Ammon's horn (tissue), 1 donor: ENCODE measurements at regions not wholly inside any gene's neighbourhood (a gene's known extent, or its start where the extent isn't known, plus 50 kb on each side); places are given as distances from the start of the nearest gene placed in this dataset.
"Not testable (repeated sequence)": the region's sequence is repeated elsewhere in the genome, so short reads cannot be mapped to it uniquely, and the experiment has no call there.

Experiments used
- DNase-seq: peaks from one replicate; pipeline ENCODE4 v3.0.0-alpha.2; 2016; ENCODE audit warnings: low spot score

DNA sequence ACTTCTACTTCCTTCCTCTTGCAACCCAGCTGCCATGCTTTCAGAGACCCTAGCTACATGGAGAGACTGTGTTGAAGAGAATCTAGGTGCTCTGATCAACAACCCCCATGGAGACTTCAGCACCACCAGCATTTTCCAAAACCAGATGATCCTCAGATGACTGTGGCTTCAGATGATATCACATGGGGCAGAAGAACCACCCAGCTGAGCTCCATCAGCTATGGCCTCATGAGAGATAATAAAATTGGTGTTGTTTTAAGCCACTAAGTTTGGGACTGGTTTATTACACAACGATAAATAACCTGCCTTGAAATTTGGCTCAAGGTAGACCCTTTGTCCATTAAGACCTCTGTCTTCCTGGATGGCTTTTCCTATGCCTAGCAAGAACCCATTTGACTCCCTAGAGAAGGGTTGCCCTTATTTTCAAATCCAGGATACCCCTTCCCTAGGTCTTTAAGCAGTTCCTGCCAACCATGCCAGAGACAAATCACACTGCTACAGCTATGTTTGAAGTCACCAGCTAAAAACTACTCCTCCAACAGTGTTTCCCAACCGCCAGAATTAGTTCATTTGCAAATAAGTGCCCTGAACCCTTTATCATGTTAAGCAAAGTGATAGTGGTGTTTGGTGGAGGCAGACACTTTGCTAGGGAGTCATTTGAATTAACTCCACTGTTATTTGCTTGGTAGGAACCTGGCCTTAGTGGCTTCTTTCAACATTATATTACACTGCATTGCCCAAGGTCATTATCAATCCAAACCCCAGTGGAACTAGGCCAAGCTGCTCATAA, 136.9 kb upstream of the PALS2 start:
- DNase-seq: no peak

- no peak for DNase-seq
Observed at GRCh38 chr7:24438232-24438631, 135.0 kb upstream of the PALS2 start.

- not testable (repeated sequence) for DNase-seq
Observed at GRCh38 chr7:24439104-24439503, 134.1 kb upstream of the PALS2 start.

GRCh38 chr7:24440892-24441291, 132.4 kb upstream of the PALS2 start:
- DNase-seq: no peak

DNA sequence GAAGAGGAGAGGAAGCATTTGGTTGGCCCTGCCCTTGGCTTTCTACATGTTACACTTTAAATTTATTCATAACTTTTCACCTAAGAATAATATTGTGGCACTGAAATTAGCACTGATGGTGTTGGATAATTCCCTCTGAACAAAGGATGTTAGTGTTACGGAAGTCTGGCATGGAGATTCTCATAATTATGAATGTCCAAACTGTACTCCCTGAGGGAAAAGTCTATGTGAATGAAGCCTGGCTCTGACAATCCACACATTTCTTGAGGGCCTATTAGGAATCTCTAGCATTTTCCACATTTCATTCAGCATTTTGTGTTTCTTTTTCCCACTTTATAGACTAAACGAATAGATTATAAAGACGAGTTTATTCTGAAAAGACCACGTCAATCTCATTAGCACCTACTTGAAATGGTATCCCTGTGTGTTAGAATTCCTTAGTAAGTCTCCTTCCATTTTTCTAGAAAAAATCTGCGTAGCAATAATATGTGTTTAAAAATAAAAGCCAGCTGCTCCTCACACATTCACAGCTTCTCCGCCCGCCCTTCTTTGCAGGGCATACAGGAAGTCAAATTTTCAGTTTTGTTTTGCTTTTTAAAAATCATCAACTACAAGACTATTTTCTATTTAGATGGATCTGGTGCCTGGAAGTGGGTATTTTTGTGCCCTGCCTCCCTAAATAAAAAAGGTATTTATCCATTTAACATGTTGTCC, 131.8 kb upstream of the PALS2 start:
- no peak for DNase-seq

DNA sequence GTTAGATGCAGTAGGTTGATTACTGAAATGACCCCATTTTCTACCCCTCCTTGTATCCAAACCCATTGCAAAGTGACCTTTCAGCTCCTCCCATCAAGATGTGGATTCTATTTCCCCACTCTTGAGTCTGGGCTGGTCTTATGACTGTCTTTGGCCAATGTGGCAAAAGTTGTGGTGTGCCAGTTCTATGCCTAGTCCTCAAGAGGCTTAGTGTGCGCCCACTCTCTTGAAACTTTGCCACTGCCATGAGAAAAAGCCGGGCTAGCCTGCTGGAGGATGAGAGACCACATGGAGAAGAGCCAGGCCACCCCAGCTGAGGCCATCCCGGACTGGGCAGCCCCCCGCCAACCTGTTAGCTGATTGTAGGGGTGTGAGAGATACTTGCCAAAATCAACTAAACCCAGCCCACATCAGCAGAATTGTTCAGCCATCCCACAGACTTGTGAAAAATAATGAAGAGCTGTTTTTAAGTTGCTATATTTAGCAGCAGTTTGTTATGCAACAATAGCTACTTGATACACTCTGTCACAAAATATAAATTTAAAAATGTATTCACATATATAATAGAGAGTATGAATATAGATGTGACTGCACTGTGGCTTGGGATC, 131.0 kb upstream of the PALS2 start:
- DNase-seq: peak; percentile 8

GRCh38 chr7:24444666-24445440, 128.4 kb upstream of the PALS2 start:
- peak; percentile 54 for DNase-seq

DNA sequence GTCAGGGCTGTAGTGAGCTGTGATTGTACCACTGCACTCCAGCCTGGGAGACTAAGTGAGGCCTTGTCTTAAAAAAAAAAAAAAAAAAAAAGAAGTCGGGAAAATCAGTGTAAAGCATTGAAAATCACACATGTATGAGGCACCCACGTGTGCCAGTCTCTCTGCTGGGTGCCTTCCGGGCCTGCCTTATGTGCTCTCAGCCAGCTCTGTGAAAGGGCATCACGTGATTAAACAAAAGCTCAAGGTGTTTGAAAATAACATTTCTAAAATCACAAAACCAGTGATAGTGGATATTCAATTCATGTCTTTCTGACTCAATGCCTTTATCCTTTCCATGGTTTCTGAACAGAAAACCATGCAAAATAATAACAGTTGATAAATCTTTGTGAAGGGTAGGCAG, 125.2 kb upstream of the PALS2 start:
- DNase-seq: no peak

DNA sequence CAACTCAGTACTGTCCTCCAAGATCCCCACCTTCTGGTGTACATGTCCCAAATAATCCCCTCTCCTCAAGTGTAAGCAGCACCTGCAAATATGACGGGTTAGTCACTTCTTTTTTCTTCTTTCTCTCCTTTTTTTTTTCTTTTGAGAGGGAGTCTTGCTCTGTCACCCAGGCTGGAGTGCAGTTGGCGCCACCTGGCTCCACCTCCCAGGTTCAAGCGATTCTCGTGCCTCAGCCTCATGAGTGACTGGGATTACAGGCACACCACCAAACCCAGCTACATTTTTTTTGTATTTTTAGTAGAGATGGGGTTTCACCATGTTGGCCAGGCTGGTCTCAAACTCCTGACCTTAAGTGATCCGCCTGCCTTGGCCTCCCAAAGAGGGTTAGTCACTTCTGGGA, 123.8 kb upstream of the PALS2 start:
- DNase-seq: not testable (repeated sequence)

- no peak for DNase-seq
Observed at GRCh38 chr7:24455813-24456525, 117.3 kb upstream of the PALS2 start.

DNA sequence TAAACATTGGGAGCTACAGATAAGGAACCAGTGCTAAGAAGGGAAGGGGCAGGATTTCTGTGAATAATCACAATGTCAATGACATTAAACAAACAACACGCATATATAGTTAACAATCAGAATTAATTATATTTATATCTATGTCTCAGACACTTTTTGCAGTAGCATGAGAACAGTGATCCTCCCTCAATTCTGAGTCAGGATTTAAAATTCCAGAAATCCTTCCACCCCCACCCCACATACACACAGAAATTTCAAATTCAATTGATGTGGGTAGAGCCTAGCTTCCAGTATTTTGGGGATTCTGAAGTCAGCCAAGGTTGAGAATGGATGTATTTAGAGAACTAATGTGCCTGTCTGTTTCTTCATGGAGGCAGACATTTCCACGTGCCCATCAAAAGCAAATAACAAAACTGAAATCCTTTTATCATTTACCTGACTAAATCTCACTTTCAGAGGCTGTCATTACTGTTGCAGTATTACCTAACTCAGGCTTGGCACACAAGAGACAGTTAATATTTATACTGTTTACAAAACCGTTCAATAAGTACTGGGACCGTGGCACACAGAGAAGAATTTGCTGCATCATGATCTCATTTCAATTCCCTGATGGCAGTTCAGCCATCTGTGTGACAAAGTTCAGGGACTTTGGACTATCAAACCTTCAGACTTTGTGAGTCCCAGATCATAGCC, 116.6 kb upstream of the PALS2 start:
- no peak for DNase-seq

DNA sequence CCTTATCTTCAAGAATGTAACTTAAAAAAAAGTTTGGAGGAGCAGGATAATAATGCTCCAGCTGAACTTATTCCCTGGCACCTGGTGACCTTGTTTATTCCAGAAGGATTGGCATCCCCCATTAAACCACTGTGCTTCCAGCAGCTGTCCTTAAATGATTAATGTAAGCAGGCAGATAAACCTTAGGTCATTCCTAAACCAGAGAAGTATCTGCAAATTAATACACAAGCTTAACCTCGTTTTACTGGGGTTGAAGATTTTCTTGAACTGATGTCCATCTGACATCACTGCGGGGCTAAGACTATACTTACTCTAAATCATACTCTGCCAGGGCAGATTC, 116.1 kb upstream of the PALS2 start:
- DNase-seq: no peak

GRCh38 chr7:24462117-24462516, 111.1 kb upstream of the PALS2 start:
- no peak for DNase-seq

DNA sequence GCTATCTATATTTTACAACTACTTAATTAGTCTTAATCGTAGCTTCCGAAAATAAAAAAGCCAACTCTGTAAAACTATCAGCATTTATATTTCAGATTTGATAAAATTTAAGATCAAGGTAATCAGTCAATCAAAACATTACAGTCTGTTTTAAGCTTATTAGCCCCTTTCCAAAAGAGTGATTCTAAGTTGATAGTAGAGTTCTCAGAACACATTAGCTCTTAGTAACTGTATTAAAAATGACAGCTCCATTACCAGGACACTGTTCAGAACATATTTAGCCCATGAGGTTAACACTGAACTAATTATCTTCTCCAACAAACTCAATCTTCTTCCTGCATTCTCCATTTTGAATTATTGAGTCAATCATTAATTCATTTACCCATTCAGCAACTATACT, 110.3 kb upstream of the PALS2 start:
- DNase-seq: no peak

- DNase-seq: no peak
Observed at GRCh38 chr7:24463474-24463873, 109.8 kb upstream of the PALS2 start.

DNA sequence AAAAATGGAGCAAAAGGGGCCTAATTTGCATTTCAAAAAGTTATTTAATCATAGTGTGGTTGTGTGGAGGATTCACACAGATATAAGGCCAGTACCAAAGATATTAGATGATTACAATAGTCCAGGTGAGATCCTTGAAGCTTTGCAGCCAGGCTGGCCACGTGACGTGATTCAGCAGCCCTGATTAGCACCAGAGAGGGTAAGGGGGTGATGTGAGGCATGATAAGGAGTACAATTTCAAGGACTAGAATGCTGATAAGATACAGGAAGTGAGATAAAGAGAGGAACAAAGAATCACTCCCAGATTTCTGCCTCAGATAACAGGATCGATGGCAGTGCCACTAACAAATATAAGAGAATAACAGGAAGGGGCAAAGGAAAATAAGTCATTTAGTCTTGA, 108.4 kb upstream of the PALS2 start:
- no peak for DNase-seq

- no peak for DNase-seq
Observed at GRCh38 chr7:24466168-24466768, 107.0 kb upstream of the PALS2 start.

GRCh38 chr7:24469118-24469517, 104.1 kb upstream of the PALS2 start:
- DNase-seq: no peak

GRCh38 chr7:24472093-24472492, 101.2 kb upstream of the PALS2 start:
- DNase-seq: no peak

DNA sequence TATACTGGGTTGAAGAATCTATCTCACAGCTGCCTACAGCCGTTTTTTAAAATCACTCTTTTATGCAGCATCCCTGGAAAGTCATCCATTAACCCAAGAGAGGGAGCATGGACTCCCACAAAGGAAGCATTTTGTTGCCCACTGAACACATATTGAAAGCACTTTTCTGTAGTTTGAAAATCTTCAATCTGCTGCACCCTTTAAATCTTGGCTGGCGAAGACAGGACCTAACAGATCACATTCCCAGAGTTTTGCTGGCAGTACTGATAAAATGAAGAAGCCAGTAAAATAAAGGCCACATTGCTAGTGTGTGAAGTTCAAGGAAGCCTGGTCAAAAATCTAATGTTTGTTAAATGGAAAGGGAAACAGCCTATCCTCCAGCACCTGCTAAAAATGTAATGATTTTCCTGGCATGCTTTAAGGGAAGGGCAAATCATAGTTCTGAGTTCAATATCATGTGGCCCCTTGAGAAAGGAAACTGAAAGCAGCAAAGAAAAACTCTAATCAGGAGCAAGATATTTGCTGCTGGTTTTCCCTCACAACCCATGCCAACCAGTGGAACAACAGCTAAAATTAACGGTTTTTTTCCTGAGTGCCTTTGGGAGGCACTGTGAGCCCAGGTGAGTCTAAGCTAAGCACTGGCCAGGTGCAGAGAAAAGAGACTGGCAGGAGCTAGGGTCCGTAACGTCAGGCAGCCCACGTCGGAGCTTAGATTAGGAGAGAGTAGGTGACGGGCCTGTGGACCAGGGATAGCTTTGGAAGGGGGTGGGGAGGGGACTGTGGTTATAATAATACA, 97.9 kb upstream of the PALS2 start:
- no peak for DNase-seq
